ENCODE measurements at regions not wholly inside any gene's neighbourhood (a gene's known extent, or its start where the extent isn't known, plus 50 kb on each side); places are given as distances from the start of the nearest gene placed in this dataset.

- no peak for TF ChIP-seq POLR2A (IDR thresholded peaks at IDR 0.05)
- TF ChIP-seq CTCF (IDR thresholded peaks at IDR 0.05 in 8 of 11, conservative IDR thresholded peaks at IDR 0.05 in 3 of 11), result no peak
These were observed 291.9 kb upstream of the PDE4D start for GRCh38 chr5:60185231-60186099.

Data from spleen (tissue), 7 donors.